Cerebellar cortex (tissue), 1 donor: ENCODE measurements at regions not wholly inside any gene's neighbourhood (a gene's known extent, or its start where the extent isn't known, plus 50 kb on each side); places are given as distances from the start of the nearest gene placed in this dataset.
A peak's percentile ranks its signal among the peaks of the same experiment; 100 is the strongest.
"Not testable (repeated sequence)": the region's sequence is repeated elsewhere in the genome, so short reads cannot be mapped to it uniquely, and the experiment has no call there.

ENCODE experiments used
- DNase-seq: peaks from one replicate; pipeline ENCODE4 v3.0.0-alpha.2; 2015; ENCODE audit warnings: low spot score

DNA sequence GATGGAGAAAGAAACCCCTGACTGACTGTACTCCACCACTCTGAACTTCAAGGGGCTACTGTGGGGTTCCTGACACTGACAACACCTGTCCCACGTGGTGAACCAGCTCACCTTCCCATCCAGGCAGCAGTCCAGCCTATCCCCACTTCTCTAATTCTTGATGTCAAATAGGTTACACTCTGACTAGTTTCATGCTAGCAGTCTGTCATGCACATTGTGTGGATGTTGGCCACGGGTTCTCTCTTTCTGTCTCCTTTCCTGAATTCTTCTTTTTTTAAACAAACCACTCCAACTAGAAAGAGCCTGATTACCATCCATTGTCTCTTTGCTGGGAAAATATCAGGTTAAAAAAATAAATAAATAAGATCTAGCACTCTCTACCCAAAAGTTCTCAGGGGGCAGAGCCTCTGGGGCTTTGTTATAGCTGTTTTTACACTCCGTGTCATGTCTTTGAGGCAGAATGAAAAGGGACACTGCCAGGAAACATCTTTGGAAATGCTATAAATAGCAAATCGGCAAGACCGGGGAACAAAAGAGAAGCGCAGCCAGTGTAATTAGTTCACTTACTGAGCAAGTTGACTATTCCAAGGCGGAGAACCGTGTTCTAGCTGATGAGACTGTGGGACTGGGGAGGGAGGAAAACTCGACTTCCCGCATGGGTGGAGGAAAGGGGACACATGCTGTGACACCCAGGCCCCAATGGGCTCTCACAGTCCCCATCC lies 356.1 kb downstream of the OMA1 start:
- no peak for DNase-seq

DNA sequence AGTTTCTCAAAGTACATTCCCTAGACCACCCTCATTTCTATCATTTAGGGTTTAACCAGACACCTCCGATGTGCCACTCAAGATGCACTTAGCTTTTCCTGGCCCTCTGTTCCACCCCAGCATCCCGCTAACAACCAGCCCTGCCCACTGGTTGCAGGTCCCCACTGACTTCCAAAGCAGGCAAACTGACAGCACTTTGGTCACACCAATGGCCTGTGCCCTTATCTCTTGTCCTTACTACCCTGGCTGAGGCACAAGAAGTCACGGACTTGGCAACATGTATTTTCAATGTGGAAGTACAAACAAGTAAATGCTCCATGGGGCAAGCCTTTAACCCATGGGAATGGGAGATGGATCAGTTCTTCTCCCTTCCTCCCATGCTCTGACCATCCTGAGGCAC lies 357.1 kb downstream of the OMA1 start:
- DNase-seq: no peak

DNA sequence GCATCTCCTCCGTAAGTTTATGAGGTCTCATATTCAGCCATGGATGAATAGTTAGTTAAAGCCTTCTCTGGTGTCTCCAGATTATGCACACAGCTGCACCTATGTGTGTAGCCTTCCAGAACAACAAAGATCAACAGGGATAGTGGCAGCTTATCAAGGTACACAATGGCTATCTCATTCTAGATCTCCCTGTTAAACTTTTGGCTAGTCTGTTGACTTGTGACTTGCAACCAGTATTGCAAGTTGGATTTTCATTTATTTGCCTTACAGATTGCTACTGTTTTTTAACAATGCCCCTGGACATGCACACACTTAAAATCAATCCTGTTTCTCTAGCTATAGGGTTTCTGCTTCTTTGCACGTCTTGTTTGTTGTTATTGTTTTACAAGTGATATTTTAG lies 363.2 kb downstream of the OMA1 start:
- no peak for DNase-seq

DNA sequence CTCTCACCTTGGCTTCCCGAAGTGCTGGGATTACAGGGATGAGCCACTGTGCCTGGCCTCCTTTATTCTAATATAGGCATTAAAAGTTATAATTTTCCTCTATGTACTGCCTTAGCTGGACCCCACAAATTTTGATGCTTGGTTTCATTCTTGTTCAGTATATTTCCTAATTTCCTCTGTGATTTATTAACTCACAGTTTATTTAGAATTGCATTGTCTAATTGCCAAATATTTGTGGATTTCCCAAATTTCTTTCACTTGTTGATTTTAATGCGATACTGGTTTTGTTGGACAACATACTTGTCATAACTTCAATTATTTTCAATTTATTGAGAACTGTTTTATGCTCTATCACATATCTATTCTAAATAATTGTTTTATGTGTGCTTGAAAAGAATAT lies 366.0 kb downstream of the OMA1 start:
- DNase-seq: no peak

DNA sequence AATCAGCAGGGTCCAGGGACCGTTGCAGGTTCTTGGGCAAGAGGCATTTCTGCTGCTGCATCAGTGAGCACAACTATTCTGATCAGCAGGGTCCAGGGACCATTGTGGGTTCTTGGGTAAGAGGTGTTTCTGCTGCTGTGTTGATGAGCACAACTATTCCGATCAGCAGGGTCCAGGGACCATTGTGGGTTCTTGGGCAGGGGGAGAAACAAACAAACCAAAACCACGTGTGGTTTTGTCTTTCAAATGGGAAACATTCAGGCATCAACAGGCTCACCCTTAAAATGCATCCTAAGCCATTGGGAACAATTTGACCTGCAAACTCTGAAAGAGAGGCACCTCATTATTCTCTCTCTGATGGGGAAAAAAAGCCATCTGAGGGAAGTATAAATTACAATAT lies 377.4 kb downstream of the OMA1 start:
- not testable (repeated sequence) for DNase-seq

DNA sequence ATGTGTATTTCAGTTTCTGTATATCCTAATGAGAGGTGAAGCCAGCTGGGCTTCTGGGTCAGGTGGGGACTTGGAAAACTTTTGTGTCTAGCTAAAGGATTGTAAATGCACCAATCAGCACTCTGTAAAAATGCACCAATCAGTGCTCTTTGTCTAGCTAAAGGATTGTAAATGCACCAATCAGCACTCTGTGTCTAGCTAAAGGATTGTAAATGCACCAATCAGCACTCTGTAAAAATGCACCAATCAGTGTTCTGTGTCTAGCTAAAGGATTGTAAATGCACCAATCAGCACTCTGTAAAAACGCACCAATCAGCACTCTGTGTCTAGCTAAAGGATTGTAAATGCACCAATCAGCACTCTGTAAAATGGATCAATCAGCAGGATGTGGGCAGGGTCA lies 379.4 kb downstream of the OMA1 start:
- not testable (repeated sequence) for DNase-seq

DNA sequence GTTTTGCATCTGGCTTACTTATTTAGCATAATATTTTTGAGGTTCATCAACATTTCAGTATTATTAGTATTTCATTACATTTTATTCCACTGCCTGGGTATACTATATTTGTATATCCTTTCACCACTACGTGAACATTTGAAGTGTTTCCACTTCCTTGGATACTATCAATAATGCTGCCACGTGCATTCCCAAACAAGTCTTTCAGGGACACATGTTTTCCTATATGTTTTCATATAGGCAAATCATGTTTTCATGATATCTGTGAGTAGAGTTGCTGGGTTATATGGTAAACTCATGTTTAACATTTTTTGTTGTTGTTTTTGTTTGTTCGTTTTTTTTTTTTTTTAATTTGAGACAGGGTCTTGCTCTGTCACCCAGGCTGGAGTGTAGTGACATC lies 380.1 kb downstream of the OMA1 start:
- no peak for DNase-seq

DNA sequence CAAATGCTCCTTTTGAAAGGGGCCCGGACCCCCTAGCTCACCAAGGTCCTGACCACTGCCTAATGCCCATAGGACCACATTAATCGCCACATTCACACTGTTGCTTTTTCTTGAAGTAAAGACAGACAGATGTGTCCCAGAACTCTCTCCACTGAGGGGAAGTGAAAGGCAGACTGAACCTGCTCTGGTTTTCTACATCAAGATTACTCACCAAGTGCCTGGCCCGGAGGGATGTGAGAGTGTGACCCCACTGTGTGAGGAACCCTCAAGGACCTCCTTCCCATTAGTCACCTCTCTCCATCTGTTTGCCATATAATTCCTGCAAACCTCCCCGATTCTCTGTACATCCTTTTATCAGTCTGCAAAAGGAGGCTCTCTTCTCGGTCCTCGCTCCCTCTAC lies 381.5 kb downstream of the OMA1 start:
- DNase-seq: no peak

DNA sequence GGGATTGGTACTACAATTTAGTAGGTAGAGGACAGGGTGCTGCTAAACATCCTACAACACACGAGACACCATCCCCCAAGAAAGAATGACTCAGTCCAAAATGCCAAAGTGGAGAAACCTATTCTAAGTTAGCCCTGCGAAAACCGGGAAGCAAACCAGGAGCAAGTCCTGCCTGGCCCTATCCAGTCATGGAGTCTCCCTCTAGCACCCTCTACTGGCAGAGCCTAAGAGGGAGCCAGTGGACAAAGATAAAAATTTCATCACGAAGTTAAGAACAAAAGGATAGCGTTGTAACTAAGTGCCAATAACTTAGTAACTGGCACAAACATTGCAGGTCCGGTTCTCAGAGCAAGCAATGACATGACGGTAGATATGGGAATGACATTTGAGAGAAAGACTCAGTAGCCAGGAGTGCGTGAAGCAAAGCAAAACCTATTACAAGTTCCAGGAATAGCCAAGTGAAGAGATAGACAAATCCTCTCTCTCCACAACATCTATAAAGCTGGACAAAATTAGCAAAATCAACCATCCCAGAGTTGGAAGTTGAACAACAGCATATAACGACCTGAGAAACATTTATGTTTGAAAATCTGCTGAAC lies 383.5 kb downstream of the OMA1 start:
- peak; percentile 78 for DNase-seq

DNA sequence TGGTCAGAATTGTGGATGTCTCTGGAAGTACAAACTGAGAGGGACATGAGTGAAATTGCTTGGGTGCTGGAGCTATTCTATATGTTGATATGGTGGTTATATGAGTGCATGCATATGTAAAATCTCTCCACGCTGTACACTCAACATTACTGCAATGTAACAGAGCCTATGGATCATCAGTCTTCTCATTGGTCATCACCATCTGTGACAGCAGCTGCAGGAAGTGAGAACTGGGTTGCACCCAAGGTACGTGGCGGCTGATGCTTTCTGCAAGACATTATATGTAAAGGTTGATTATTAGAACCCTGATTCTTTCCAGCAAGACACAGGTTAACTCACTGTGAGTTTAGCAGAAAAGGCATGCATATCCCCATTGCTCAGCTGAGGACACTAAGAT lies 387.1 kb downstream of the OMA1 start:
- no peak for DNase-seq

DNA sequence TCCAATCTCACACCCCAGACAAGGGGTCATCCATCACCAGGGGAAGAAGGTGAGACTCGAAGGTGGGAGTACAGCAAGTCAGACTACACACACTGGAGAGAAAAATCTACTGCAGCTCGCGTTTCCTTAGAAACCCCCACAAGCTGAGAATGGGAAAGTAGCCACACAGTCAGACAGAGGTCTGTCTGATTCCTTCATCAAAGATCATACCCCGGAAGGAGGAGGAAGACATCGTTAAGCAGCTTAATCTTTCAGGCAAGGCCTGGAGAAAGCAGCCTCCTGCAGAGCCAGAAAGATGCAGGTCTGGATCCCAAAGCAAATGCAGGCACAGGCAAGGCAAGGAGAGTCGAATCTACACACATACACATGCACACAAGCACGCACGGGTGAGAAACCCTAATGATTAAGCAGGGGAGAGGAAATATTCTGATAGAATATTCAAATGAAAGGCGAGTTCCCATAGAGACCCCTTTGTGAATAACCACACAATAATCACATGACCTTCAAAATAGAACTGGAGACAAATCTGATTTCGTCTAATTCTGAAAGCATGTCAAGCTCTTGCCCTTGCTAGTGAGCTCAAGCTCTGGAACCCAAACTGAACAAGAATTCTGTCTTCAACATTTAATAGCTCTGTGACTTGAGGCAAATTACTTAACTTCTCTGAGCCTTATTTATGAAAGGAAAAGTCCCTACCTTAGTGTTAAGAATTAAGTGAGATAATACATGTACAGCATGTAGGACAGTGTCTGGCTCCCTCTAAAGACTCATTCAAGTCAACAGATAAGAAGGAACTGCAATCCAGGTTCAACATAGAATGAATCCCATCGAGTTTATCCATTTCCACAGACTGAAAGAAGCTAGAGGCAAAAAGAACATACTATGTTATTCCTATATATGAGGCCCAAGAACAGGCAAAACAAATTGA lies 387.8 kb downstream of the OMA1 start:
- no peak for DNase-seq

DNA sequence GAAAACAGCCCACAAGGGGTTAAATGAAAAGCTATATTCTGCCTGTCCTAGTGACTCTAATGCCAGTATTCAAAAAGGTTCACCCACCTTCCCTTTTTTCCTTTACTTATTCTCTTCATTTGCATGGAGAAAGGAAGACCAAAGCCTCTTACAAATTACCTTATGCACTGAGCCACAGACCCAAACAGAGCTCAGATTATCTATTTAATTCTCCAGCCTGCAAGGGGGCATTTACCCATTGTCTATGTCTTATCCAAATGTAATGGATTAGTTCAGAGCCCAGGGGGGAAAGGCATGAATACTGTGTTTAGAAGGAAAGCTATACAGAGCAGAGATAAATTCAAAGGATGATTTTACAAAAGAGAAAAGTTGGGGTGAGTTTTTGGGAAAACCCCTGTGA lies 388.5 kb downstream of the OMA1 start:
- no peak for DNase-seq

DNA sequence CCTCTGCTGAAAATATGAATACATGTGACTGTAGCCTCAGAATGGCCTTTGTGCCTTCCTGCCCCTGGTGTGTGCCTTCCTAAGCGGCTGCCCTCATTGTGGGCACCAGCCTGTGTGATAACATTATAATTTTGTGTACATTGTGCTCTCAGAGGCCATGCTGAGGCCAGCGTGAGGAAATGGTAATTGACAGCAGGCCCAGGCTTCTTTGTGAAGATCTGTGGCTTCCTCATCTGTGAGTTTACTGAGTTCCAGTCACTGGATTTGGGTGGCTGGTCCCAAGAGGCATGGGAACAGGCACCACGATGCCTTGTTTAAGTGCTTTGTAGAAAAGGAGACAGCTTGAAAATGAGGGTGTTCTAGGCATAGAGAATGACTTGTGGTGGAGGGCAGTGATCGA lies 389.3 kb downstream of the OMA1 start:
- no peak for DNase-seq

DNA sequence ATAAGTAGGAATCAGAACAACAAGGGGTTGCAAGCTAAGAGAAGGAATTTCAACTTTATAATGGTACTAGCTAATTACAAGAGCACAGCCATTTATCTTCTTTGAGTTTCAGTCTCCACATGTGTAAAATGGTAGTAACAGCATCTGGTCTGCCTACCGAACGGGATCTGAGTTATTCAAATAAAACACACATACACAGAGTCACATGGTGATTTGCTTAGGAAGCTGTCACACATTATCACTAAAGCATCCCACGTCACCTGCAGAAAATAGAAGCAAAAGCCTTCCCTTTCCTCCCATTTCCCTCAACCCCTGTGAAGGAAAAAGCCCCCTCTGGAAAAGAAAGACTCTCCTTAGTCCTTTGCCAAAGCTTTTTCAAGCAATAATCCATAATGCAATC lies 389.7 kb downstream of the OMA1 start:
- no peak for DNase-seq

DNA sequence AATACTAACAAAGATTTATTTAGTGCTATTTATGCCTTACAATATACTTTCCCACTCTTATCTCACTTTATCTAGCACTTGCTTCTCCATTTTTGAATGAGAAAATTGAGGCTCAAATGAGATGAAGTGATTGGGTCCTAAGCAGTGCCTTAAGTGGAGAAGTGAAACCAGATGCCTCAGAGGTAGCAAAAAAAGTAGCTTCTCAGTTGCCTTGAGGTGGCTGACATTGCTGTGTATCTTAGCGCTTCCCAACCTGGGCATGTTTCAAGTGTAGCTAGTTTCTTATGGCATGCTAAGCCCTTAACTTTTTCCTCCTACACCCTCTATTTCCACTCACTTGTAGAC lies 390.4 kb downstream of the OMA1 start:
- DNase-seq: no peak

DNA sequence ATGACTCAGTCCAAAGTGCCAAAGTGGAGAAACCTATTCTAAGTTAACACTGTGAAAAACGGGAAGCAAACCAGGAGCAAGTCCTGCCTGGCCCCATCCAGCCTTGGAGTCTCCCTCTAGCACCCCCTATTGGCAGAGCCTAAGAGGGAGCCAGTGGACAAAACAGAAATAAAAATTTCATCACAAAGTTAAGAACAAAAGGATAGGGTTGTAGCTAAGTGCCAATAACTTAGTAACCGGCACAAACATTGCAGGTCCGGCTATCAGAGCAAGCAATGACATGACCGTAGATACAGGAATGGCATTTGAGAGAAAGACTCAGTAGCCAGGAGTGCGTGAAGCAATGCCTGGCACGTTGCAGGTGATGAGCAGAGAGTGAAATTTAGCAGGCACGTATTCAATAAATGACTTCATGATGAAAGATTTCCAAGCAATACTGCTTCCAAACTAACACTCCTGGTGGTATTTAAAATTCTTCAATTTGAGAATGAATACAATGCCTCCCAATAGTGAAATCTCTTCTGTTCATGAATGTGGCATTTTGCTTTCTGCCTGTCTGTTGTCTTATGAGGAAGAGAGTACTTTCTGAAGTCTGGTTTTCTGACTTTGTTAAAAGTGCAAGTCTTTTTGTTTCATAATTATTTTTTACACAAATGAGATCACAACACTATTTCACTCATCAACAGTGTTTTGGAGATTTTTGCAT lies 391.0 kb downstream of the OMA1 start:
- peak; percentile 30 for DNase-seq

DNA sequence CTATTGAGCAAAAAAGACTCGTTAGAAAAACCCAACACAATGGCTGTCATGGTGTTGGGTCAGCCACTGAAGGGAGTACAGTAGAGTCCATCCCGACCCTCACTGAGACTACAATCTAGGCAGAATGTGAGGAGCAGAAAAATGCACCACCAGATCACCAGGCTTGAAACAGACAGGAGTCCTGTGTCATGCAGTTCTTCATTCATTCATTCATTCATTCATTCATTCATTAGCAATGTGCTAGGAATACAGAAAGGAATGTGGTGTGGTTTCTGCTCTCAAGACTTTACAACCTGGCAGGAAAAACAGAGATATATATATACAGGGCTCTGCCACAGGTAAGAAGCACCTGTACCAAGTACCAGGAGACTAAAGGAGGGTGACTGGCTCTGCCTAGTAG lies 392.3 kb downstream of the OMA1 start:
- DNase-seq: no peak

DNA sequence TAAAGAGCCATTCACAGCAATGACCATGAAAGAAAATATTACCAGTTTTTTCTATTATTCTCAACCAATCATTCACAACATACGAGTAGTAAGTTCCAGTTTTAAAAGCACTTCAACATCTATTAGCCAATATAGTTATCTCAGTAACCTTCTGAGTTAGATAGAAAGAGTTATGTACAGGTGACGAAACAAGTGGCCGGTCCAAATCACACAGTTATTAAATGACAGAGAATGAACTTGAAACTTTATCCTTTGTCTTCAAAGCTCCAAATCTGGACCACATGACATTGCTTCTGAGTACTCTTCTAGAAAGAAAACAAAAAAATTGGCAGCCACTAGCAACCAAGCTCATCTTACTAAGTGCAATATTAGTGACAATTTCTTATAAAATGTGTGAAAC lies 393.8 kb downstream of the OMA1 start:
- no peak for DNase-seq

DNA sequence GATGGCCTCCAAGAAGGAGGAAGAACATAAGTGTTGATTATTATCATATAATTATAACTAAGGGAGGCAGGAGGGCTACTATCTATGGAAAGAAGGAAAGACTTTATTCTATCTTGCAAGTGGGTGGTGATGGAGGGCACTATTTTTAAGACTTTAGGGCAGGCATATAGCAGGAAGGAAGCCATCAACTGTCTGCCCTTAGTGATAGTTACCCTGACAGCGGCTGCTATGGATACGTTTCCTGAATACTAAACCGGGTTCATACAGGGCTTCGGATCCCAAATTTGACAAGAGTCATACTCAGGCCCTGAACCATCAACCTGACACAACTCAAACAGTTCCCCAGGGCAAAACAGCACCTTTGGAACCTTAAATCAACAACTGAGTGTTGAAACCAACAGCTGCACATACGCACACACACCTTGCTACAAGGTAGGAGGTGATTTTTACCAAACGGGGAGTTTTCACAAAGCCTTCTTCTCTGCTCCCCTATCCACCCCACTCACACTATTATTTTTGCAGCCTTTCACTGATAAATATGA lies 397.2 kb downstream of the OMA1 start:
- DNase-seq: no peak

DNA sequence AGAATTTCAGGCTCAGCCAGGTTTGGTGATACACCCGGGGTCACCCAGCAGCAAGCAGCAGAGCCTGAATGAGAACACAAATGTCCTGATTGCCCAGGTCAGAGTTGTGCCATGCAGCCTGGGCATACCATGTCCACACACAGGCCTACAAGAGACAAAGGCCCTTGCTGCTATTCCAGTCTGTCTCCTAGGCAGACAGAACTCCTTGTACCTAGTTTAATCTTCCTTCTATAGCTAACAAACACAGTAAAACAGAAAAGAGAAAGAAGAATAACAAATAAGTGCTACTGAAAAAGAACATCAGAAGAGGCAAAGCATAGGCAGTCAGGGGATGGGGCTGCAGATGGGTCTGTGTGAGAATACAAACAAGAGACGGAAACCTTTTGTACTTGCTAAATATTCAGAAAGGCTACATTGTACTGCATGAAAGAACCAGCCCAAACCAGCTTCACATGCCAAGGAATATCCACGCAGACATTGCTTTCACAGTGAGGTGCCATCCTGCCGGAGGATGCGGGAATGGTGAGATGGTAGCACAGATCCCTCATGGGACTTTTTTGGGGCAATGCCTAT lies 401.7 kb downstream of the OMA1 start:
- DNase-seq: no peak

DNA sequence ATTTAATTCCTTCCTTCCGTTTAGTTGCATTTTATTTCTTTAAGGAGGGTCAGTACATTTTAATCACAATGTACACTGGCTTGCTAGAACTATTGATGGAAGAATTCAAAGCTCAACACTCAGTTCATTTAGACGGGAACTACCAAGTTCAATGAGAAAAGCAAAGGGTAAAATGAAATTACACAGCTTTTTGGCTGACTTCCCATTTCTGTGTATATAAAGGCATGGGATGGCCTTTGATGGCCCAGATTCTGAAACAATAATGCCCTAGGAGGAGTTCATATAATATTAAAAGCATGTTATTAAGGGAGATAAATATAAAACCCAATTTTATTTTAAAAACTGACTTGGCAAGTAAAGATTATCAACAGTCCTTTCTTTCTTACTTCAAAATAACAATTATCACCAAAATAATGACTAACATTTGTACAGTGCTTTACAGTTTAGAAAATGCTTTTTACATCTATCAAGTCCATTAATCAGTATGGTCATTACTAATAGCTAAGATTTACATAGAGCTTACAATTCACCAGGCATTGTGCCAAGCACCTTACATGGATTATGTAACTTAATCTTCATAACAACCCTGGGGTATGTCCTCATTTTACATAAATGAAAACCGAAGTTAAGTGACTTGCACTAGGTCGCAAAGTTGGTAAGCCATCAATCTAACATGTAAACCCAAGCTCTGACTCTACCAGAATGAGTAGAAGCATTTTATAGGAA lies 402.4 kb downstream of the OMA1 start:
- no peak for DNase-seq
